GM23338 (cell line): ENCODE measurements at regions not wholly inside any gene's neighbourhood (a gene's known extent, or its start where the extent isn't known, plus 50 kb on each side); places are given as distances from the start of the nearest gene placed in this dataset.

Source experiments
- CTCF ChIP-seq, 2 experiments: fragments of 200-600 bp in 1 of 2; sonication (generic) in 1 of 2; conservative IDR thresholded peaks; 2 replicates each; pipeline versions ENCODE4 v1.5.1 to v1.6.1; 2016 to 2017; ENCODE audit warnings: antibody characterized with exemption in 2 of 2, low read depth in 2 of 2, mild to moderate bottlenecking in 2 of 2, moderate library complexity in 1 of 2
- EZH2 ChIP-seq: fragments of 200-600 bp; sonication (generic); IDR thresholded peaks from one replicate; pipeline ENCODE4 v1.8.0; 2017; ENCODE audit warnings: antibody characterized with exemption, mild to moderate bottlenecking, low read depth; ENCODE audit not compliant: unreplicated experiment
- EZH2phosphoT487 ChIP-seq: fragments of 200-600 bp; sonication (generic); IDR thresholded peaks from one replicate; pipeline ENCODE4 v1.8.1; 2018; ENCODE audit warnings: antibody characterized with exemption; ENCODE audit not compliant: unreplicated experiment
- POLR2AphosphoS5 ChIP-seq: IDR thresholded peaks from 2 replicates; pipeline ENCODE4 v1.6.1; 2016; ENCODE audit warnings: antibody characterized with exemption, low read depth
- STAT1 ChIP-seq: IDR thresholded peaks from one replicate; pipeline ENCODE4 v1.6.1; 2016; ENCODE audit warnings: antibody characterized with exemption; ENCODE audit not compliant: unreplicated experiment
- TF ChIP-seq, protein P1 (sequence below): IDR thresholded peaks from one replicate; pipeline ENCODE4 v1.6.1; 2018; ENCODE audit warnings: antibody characterized with exemption; ENCODE audit not compliant: unreplicated experiment

DNA sequence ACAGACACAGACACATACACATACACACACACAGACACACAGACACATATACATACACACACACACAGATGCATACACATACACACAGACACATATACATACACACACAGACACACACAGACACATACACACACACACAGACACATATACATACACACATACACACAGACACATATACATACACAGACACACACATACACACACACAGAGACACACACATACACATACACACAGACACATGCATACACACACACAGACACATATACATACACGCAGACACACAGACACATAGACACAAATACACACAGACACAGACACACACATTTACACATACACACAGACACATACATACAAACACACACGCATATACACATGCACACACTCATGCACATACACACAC lies 81.5 kb upstream of the ARL4C start:
- TF ChIP-seq CTCF (conservative IDR thresholded peaks at IDR 0.05; ENCODE audit: low read depth in 2 of 2) (no peak), EZH2 (no peak), EZH2phosphoT487 (no peak), POLR2AphosphoS5 (no peak), STAT1 (no peak)
- TF ChIP-seq, protein P1, sequence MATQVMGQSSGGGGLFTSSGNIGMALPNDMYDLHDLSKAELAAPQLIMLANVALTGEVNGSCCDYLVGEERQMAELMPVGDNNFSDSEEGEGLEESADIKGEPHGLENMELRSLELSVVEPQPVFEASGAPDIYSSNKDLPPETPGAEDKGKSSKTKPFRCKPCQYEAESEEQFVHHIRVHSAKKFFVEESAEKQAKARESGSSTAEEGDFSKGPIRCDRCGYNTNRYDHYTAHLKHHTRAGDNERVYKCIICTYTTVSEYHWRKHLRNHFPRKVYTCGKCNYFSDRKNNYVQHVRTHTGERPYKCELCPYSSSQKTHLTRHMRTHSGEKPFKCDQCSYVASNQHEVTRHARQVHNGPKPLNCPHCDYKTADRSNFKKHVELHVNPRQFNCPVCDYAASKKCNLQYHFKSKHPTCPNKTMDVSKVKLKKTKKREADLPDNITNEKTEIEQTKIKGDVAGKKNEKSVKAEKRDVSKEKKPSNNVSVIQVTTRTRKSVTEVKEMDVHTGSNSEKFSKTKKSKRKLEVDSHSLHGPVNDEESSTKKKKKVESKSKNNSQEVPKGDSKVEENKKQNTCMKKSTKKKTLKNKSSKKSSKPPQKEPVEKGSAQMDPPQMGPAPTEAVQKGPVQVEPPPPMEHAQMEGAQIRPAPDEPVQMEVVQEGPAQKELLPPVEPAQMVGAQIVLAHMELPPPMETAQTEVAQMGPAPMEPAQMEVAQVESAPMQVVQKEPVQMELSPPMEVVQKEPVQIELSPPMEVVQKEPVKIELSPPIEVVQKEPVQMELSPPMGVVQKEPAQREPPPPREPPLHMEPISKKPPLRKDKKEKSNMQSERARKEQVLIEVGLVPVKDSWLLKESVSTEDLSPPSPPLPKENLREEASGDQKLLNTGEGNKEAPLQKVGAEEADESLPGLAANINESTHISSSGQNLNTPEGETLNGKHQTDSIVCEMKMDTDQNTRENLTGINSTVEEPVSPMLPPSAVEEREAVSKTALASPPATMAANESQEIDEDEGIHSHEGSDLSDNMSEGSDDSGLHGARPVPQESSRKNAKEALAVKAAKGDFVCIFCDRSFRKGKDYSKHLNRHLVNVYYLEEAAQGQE = no peak
